ENCODE measurements at regions not wholly inside any gene's neighbourhood (a gene's known extent, or its start where the extent isn't known, plus 50 kb on each side); places are given as distances from the start of the nearest gene placed in this dataset.

DNA sequence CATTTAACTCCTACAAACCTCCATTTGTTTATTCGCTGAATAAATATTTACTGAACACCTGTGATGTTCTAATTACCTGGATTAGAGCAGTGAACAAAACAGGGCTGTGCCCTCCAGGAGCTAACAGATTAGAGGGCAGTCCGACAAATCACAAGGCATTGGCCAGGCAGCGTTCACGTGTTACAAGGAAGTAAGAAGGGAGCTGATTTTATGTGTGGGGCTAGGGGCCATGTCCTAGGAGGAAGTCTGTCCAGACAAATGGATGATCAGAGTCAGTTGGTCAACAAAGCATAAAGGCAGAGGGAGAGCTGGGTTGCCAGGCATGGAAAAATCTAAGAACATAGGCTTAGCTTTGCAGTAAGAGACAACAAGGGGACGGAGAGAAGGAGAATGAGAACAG is 57.3 kb upstream of the BACE2 start:
- TF ChIP-seq, protein P1, sequence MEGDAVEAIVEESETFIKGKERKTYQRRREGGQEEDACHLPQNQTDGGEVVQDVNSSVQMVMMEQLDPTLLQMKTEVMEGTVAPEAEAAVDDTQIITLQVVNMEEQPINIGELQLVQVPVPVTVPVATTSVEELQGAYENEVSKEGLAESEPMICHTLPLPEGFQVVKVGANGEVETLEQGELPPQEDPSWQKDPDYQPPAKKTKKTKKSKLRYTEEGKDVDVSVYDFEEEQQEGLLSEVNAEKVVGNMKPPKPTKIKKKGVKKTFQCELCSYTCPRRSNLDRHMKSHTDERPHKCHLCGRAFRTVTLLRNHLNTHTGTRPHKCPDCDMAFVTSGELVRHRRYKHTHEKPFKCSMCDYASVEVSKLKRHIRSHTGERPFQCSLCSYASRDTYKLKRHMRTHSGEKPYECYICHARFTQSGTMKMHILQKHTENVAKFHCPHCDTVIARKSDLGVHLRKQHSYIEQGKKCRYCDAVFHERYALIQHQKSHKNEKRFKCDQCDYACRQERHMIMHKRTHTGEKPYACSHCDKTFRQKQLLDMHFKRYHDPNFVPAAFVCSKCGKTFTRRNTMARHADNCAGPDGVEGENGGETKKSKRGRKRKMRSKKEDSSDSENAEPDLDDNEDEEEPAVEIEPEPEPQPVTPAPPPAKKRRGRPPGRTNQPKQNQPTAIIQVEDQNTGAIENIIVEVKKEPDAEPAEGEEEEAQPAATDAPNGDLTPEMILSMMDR (IDR thresholded peaks at IDR 0.05; ENCODE audit: low read depth, low read length) = no peak
- no peak overlapping the region for H3K4me3 ChIP-seq (ENCODE audit: low read depth, low read length)

DNA sequence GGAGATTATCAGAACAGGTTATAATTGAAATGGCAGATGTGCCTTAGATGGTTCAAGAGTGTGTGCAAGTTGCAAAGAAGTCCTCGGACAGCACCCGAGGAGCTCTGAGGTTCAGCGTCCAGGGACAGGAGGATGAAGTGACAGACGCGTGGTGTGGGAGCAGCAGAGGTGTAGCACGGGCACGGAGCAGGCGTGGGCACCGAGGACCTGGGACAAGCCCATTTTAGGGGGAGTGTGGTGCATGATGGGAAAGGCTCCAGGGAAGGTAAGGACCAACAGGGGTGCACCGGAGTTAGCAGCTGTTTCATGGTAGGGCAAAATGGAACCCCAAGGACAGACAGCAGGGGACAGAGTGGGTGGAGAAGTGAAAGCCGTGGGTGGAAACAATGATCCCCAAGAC is 56.3 kb upstream of the BACE2 start:
- H3K9me3 ChIP-seq = peaks cover 3% of the 10 kb centered on the region; the same call in 1 of the 2 replicates
- no peaks in the 10 kb centered on the region for H3K27me3 ChIP-seq
- TF ChIP-seq, protein P1 (IDR thresholded peaks at IDR 0.05; ENCODE audit: low read depth, low read length) = no peak
- no peaks in the 10 kb centered on the region for H3K4me1 ChIP-seq
- DNase-seq = no peak
- H3K4me3 ChIP-seq (ENCODE audit: low read depth, low read length) = no peak overlapping the region
- H3K36me3 ChIP-seq = no peaks in the 10 kb centered on the region

More for the DNA sequence above, 57.3 kb upstream of the BACE2 start:
- peaks cover under 1% of the 10 kb centered on the region; the same call in 1 of the 2 replicates for H3K9me3 ChIP-seq
- H3K36me3 ChIP-seq = no peaks in the 10 kb centered on the region
- H3K27me3 ChIP-seq = no peaks in the 10 kb centered on the region
- no peaks in the 10 kb centered on the region for H3K4me1 ChIP-seq
- DNase-seq = no peak

DNA sequence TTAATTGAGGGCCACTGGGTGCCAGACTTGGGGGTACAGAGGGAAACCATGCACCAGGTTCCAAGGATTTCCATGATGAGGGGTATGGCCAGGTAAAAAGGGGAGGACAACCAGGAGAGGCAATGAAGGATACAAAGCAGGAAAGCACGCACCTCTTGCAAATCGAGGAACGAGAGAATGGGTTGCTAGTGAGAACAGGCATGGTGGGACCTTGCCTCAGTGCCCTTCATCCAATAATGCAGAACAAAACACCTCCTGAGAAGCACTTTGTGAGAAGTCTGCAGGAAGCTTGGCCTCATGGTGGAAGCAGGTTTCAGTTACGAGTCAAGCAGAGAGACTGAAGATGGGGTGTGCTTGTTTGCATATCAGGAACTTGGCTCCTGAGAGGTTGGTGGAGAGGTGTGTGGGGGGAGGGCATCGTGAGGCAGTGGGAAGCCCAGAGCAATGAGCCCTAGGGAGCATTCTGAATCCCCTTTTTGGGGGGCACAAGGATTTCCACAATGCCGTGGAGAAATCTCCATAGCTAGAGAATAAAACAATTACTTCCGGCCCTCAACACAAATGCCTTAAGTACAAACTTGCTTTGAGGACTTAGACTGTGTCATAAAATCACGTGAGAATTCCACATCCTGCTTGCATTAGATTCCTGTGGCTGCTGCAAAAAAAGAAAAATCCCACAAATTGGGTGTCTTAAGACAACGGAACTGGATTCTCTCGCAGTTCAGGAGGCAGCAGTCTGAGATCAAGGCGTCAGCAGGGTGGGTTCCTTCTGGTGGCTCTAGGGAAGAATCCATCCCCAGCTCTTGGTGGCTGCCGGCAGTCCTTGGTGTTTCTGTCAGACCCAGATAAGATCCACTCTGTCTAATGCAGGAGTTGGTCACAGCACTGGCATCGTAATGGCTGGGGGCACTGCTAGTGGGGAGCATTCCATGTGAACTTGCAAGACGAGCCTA is 54.9 kb upstream of the BACE2 start:
- Histone ChIP-seq H3K4me1 (no peaks in the 10 kb centered on the region), H3K36me3 (no peaks in the 10 kb centered on the region), H3K9me3 (peaks cover 3% of the 10 kb centered on the region; the same call in 1 of the 2 replicates), H3K4me3 (ENCODE audit: low read depth, low read length) (no peak overlapping the region), H3K27me3 (no peaks in the 10 kb centered on the region)
- TF ChIP-seq, protein P1 (IDR thresholded peaks at IDR 0.05; ENCODE audit: low read depth, low read length) = no peak
- DNase-seq = no peak

DNA sequence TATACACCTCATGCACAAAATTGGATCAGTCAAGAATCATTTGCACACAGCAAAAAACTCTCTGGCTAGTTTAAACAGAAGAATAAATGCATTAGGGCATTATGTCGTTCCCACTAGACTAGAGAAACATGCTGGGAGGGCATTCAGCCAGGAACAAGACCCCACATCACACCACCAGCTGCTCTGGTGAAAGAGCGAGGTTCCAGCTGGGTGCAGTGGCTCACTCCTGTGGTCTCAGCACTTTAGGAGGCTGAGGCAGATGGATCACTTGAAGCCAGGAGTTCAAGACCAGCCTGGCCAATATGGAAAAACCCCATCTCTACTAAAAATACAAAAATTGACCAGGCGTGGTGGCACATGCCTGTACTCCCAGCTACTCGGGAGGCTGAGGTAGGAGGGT is 52.1 kb upstream of the BACE2 start:
- Histone ChIP-seq H3K27me3 (no peaks in the 10 kb centered on the region), H3K9me3 (peaks cover 3% of the 10 kb centered on the region; the same call in 1 of the 2 replicates), H3K36me3 (no peaks in the 10 kb centered on the region), H3K4me3 (ENCODE audit: low read depth, low read length) (no peak overlapping the region), H3K4me1 (no peaks in the 10 kb centered on the region)
- no peak for DNase-seq
- TF ChIP-seq, protein P1 (IDR thresholded peaks at IDR 0.05; ENCODE audit: low read depth, low read length) = no peak
